ENCODE measurements at regions not wholly inside any gene's neighbourhood (a gene's known extent, or its start where the extent isn't known, plus 50 kb on each side); places are given as distances from the start of the nearest gene placed in this dataset.

DNA sequence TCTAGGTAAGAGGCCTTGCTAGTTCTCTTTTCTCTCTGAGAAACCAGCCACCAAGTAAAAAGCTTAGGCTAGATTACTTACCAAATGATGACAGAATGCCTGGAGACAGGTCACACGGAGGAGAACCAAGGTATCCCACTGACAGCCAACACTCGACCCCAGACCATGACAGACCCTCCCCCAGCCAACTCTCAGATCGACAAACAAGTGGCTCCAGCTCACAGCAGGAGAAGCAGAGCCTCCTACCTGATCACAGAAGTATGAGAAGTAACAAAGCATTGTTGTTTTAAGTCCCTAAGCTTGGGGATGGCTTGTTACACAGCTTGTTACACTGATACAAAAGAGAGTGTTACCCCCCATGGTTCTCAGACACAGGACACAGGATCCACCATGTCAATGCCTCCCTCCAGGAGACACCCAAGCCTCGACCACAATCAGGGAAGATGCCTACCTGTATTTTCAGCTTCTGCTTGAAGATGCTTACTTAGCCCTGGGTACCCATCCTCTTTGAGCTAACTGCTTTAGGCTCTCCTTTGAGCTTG is 423.8 kb upstream of the JARID2 start:
- H4K91ac ChIP-seq (ENCODE audit: low read length), result no peak overlapping the region
- H3K4me3 ChIP-seq (ENCODE audit: insufficient read depth in 1 of 2, low read depth in 1 of 2, low read length in 2 of 2), result no peak overlapping the region
- no peak overlapping the region for H2AFZ ChIP-seq (ENCODE audit: low read depth, low read length)
- H2AK5ac ChIP-seq (ENCODE audit: low read length, severe bottlenecking), result no peak overlapping the region
- H3K27me3 ChIP-seq (ENCODE audit: control insufficient read depth in 1 of 2, insufficient read depth in 1 of 2, low read length in 2 of 2), result no peaks in the 10 kb centered on the region
- no peak overlapping the region for H3K4ac ChIP-seq (ENCODE audit: low read depth in 1 of 2, low read length in 2 of 2)
- WGBS, result 57% methylated on average over 3 of the region's 4 CpGs
- H3K9me3 ChIP-seq (ENCODE audit: control insufficient read depth, low read length), result no peaks in the 10 kb centered on the region
- no peak overlapping the region for H4K8ac ChIP-seq (ENCODE audit: low read length)
- H2BK5ac ChIP-seq (ENCODE audit: low read depth, low read length, poor library complexity, severe bottlenecking), result no peak overlapping the region
- H3K4me1 ChIP-seq (ENCODE audit: control insufficient read depth, insufficient read depth, low read depth, low read length), result no peaks in the 10 kb centered on the region
- DNase-seq, result no peak
- H3K27ac ChIP-seq (ENCODE audit: low read length, poor library complexity, severe bottlenecking), result no peak overlapping the region
- H3K79me1 ChIP-seq (replicated peaks; ENCODE audit: low read length, poor library complexity, severe bottlenecking), result no peaks in the 10 kb centered on the region
- H2BK12ac ChIP-seq (ENCODE audit: low read length in 2 of 2), result peak overlapping the region in 1 of 2 experiments; percentile 86
- no peak overlapping the region for H3K4me2 ChIP-seq (ENCODE audit: low read length, poor library complexity, severe bottlenecking)
- H2BK15ac ChIP-seq (ENCODE audit: low read depth, poor library complexity, severe bottlenecking), result no peak overlapping the region
- no peak overlapping the region for H3K14ac ChIP-seq (ENCODE audit: low read length in 2 of 2)
- no peak overlapping the region for H3K23ac ChIP-seq (ENCODE audit: low read length in 2 of 2)
- no peak overlapping the region for H3K9ac ChIP-seq (ENCODE audit: low read length)
- H3K36me3 ChIP-seq (ENCODE audit: control insufficient read depth in 1 of 2, insufficient read depth in 2 of 2, low read depth in 1 of 2, low read length in 2 of 2), result no peaks in the 10 kb centered on the region
- H2BK120ac ChIP-seq (ENCODE audit: low read depth, low read length), result no peak overlapping the region
- no peak overlapping the region for H3K18ac ChIP-seq (ENCODE audit: low read depth in 1 of 2, low read length in 2 of 2)

DNA sequence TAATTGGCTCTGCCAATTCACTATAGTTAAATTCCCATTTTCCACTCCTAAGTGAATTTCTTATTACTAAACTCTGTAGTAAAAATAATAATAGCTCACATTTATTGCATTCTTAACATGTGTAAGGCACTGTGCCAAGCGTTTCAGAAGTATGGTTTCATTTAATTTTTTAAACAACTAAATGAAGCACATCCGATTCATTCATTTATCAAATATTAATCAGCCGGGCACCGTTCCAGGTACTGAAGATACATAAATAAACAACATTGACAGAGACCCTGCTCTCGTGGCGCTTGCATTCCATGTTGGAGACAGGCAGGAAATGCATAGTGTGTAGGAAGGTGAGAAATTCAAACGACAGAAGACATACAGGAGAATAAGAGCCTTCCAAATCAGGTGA is 423.2 kb upstream of the JARID2 start:
- Histone ChIP-seq H2BK120ac (ENCODE audit: low read depth, low read length) (no peak overlapping the region), H2BK5ac (ENCODE audit: low read depth, low read length, poor library complexity, severe bottlenecking) (no peak overlapping the region), H2AK5ac (ENCODE audit: low read length, severe bottlenecking) (no peak overlapping the region), H3K4me3 (ENCODE audit: insufficient read depth in 1 of 2, low read depth in 1 of 2, low read length in 2 of 2) (no peak overlapping the region), H3K27ac (ENCODE audit: low read length, poor library complexity, severe bottlenecking) (no peak overlapping the region), H3K4ac (ENCODE audit: low read depth in 1 of 2, low read length in 2 of 2) (no peak overlapping the region), H4K8ac (ENCODE audit: low read length) (no peak overlapping the region), H3K79me1 (replicated peaks; ENCODE audit: low read length, poor library complexity, severe bottlenecking) (no peaks in the 10 kb centered on the region), H3K14ac (ENCODE audit: low read length in 2 of 2) (no peak overlapping the region), H3K27me3 (ENCODE audit: control insufficient read depth in 1 of 2, insufficient read depth in 1 of 2, low read length in 2 of 2) (no peaks in the 10 kb centered on the region), H2BK12ac (ENCODE audit: low read length in 2 of 2) (no peak overlapping the region), H3K36me3 (ENCODE audit: control insufficient read depth in 1 of 2, insufficient read depth in 2 of 2, low read depth in 1 of 2, low read length in 2 of 2) (no peaks in the 10 kb centered on the region), H4K91ac (ENCODE audit: low read length) (no peak overlapping the region), H3K23ac (ENCODE audit: low read length in 2 of 2) (no peak overlapping the region), H3K4me2 (ENCODE audit: low read length, poor library complexity, severe bottlenecking) (no peak overlapping the region), H3K4me1 (ENCODE audit: control insufficient read depth, insufficient read depth, low read depth, low read length) (no peaks in the 10 kb centered on the region), H3K9me3 (ENCODE audit: control insufficient read depth, low read length) (no peaks in the 10 kb centered on the region), H3K9ac (ENCODE audit: low read length) (no peak overlapping the region), H2BK15ac (ENCODE audit: low read depth, poor library complexity, severe bottlenecking) (no peak overlapping the region), H2AFZ (ENCODE audit: low read depth, low read length) (no peak overlapping the region), H3K18ac (ENCODE audit: low read depth in 1 of 2, low read length in 2 of 2) (no peak overlapping the region)
- WGBS, result 86% methylated on average over 5 of the region's 7 CpGs
- no peak for DNase-seq

DNA sequence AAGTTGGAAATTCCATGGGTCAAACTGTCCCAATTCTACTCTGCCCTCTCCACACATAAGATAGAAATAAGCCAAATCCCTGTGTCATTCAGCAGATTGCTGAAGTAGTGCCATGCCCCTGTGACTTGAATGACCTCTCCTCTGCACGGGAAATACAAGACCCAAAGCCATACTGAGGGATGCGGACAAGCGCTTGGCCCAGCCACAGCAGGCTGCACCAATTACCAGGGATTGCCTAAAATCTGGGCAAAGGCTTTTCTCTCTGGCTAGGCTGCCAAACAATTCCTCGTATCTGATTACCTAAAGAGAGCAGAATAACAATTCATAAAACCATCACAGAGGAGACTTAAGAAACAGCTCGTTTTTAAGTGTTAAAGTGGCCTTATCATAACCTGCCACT is 421.8 kb upstream of the JARID2 start:
- H2AK5ac ChIP-seq (ENCODE audit: low read length, severe bottlenecking), result no peak overlapping the region
- WGBS, result 89% methylated on average over 4 of the region's 5 CpGs
- H3K79me1 ChIP-seq (replicated peaks; ENCODE audit: low read length, poor library complexity, severe bottlenecking), result no peaks in the 10 kb centered on the region
- no peak overlapping the region for H2BK15ac ChIP-seq (ENCODE audit: low read depth, poor library complexity, severe bottlenecking)
- no peaks in the 10 kb centered on the region for H3K36me3 ChIP-seq (ENCODE audit: control insufficient read depth in 1 of 2, insufficient read depth in 2 of 2, low read depth in 1 of 2, low read length in 2 of 2)
- no peak overlapping the region for H3K4me3 ChIP-seq (ENCODE audit: insufficient read depth in 1 of 2, low read depth in 1 of 2, low read length in 2 of 2)
- no peak overlapping the region for H3K14ac ChIP-seq (ENCODE audit: low read length in 2 of 2)
- H2BK5ac ChIP-seq (ENCODE audit: low read depth, low read length, poor library complexity, severe bottlenecking), result no peak overlapping the region
- H4K91ac ChIP-seq (ENCODE audit: low read length), result no peak overlapping the region
- no peak overlapping the region for H4K8ac ChIP-seq (ENCODE audit: low read length)
- no peak overlapping the region for H2AFZ ChIP-seq (ENCODE audit: low read depth, low read length)
- no peak overlapping the region for H2BK12ac ChIP-seq (ENCODE audit: low read length in 2 of 2)
- H3K4me1 ChIP-seq (ENCODE audit: control insufficient read depth, insufficient read depth, low read depth, low read length), result no peaks in the 10 kb centered on the region
- no peak for DNase-seq
- no peaks in the 10 kb centered on the region for H3K9me3 ChIP-seq (ENCODE audit: control insufficient read depth, low read length)
- H3K4ac ChIP-seq (ENCODE audit: low read depth in 1 of 2, low read length in 2 of 2), result peak overlapping the region in 1 of 2 experiments; percentile 26
- H3K27me3 ChIP-seq (ENCODE audit: control insufficient read depth in 1 of 2, insufficient read depth in 1 of 2, low read length in 2 of 2), result no peaks in the 10 kb centered on the region
- H3K9ac ChIP-seq (ENCODE audit: low read length), result no peak overlapping the region
- no peak overlapping the region for H2BK120ac ChIP-seq (ENCODE audit: low read depth, low read length)
- H3K18ac ChIP-seq (ENCODE audit: low read depth in 1 of 2, low read length in 2 of 2), result no peak overlapping the region
- H3K27ac ChIP-seq (ENCODE audit: low read length, poor library complexity, severe bottlenecking), result no peak overlapping the region
- H3K23ac ChIP-seq (ENCODE audit: low read length in 2 of 2), result no peak overlapping the region
- H3K4me2 ChIP-seq (ENCODE audit: low read length, poor library complexity, severe bottlenecking), result no peak overlapping the region

DNA sequence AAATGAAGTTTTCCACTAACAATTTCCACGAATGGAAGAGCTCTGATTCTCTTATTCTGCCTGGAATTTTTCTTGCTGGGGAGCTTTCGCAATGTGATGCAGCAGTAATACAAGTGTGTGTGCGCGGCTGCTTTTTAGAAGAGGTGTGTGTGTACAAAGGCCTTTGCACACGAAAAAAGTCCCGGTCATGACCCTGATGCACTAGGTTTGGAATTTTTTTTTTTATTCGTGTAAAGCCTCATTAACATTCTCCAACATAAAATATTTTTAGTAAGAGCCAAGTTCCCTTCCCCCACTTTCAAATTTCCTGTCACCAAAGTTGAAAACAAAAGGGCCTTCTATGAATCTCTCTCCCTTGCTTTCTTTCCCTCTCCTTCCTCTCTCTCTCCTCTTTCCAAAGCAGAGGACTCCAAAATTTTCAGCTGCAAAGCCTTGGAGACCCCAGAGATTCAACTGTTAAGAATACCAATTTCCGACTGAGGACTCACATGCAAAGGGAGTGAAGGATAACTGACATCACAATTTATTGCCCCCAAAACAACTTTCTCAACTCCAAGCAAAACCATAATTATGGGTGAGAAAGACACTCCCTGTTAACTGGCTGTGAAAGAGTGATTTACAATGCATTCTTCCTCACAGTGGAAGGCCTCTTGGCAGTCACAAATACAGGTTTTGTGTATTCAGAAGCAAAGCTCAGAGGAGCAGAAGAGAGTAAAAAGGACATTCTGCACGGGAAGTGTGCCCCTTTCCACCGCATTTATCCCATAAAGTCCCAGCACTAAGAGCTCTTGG is 421.2 kb upstream of the JARID2 start:
- Histone ChIP-seq H2BK120ac (ENCODE audit: low read depth, low read length) (no peak overlapping the region), H3K27ac (ENCODE audit: low read length, poor library complexity, severe bottlenecking) (no peak overlapping the region), H3K27me3 (ENCODE audit: control insufficient read depth in 1 of 2, insufficient read depth in 1 of 2, low read length in 2 of 2) (no peaks in the 10 kb centered on the region), H3K4me2 (ENCODE audit: low read length, poor library complexity, severe bottlenecking) (no peak overlapping the region), H3K23ac (ENCODE audit: low read length in 2 of 2) (no peak overlapping the region), H3K14ac (ENCODE audit: low read length in 2 of 2) (no peak overlapping the region), H3K4ac (ENCODE audit: low read depth in 1 of 2, low read length in 2 of 2) (no peak overlapping the region), H2BK5ac (ENCODE audit: low read depth, low read length, poor library complexity, severe bottlenecking) (no peak overlapping the region), H2BK12ac (ENCODE audit: low read length in 2 of 2) (no peak overlapping the region), H3K79me1 (replicated peaks; ENCODE audit: low read length, poor library complexity, severe bottlenecking) (no peaks in the 10 kb centered on the region), H3K9ac (ENCODE audit: low read length) (no peak overlapping the region), H3K9me3 (ENCODE audit: control insufficient read depth, low read length) (no peaks in the 10 kb centered on the region), H3K36me3 (ENCODE audit: control insufficient read depth in 1 of 2, insufficient read depth in 2 of 2, low read depth in 1 of 2, low read length in 2 of 2) (no peaks in the 10 kb centered on the region), H3K4me1 (ENCODE audit: control insufficient read depth, insufficient read depth, low read depth, low read length) (no peaks in the 10 kb centered on the region), H3K18ac (ENCODE audit: low read depth in 1 of 2, low read length in 2 of 2) (no peak overlapping the region), H3K4me3 (ENCODE audit: insufficient read depth in 1 of 2, low read depth in 1 of 2, low read length in 2 of 2) (no peak overlapping the region), H4K91ac (ENCODE audit: low read length) (no peak overlapping the region), H2AK5ac (ENCODE audit: low read length, severe bottlenecking) (no peak overlapping the region), H2BK15ac (ENCODE audit: low read depth, poor library complexity, severe bottlenecking) (no peak overlapping the region), H4K8ac (ENCODE audit: low read length) (no peak overlapping the region), H2AFZ (ENCODE audit: low read depth, low read length) (no peak overlapping the region)
- no peak for DNase-seq
- WGBS, result 64% methylated on average over 10 of the region's 10 CpGs

Measured in mesenchymal stem cell (in vitro differentiated cells and primary cell).